ENCODE measurements at regions not wholly inside any gene's neighbourhood (a gene's known extent, or its start where the extent isn't known, plus 50 kb on each side); places are given as distances from the start of the nearest gene placed in this dataset.

GRCh38 chr5:174317256-174317894 lies 271.9 kb downstream of the NSG2 start:
- peak; percentile 26 to 71 (median 68) for TF ChIP-seq CTCF (IDR thresholded peaks at IDR 0.05)
- no peak for TF ChIP-seq POLR2A (IDR thresholded peaks at IDR 0.05)

Measured in body of pancreas (tissue), 4 donors.